HPDE6-E6E7 (cell line): ENCODE measurements at regions not wholly inside any gene's neighbourhood (a gene's known extent, or its start where the extent isn't known, plus 50 kb on each side); places are given as distances from the start of the nearest gene placed in this dataset.

Experiments
- DNase-seq: peaks from one replicate; pipeline ENCODE4 v3.0.0; 2011; ENCODE audit warnings: missing footprints; ENCODE audit errors: extremely low spot score

DNA sequence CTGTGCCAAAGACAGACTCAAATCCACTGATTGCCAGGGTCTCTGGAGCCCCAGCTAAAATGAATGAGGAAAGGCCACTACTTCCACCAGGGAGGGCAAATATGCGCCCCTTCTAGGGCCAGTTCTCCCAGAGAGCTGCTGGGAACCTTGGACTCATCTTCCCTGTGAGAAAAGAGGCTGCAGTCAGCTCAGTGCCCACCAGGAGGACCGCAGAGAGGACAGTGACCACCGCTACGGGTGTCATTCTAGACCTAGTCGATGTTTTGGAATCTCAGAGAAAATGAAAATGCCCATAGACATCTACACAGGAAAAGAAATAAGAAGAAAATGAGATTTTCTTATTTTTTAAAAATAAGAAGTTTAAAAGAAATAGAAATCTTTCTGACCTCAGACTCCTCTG is 235.1 kb downstream of the UQCRFS1 start:
- no peak for DNase-seq

DNA sequence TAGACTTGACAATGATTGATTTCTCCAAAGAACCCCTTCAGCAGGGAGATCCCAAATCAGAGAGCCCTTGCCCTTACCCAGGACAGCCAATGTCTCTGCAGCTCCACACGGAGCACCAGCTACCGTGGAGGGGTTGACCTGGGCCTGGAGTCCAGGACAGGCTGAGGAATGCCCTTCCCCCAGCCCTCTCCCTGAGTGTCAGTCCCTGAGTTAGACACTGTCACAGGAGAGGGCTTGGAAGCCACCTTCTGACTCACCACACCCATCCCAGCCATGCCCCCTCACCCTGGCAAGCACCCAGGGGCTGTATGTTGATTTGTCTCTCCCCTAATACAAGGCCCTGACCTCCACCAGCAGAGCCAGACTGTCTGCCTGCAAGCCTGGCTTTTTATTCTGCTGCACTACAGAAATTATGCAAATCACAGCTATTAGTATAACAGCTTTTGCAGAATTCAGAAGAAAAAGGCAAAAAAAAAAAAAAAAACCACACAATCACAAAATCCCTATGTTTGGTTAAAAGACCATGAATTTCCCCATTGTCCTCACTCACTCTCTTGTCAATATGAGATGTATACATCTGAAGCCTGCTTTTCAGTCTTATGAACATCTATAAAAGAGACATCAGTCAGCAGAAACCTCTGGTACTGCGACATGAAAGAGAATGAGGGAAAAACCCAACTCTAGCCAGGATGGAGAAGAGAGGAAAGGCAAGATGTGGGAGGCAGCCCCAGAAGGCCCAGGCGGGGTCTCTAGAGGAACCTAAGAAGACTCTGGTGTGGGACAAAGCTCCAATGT is 240.7 kb downstream of the UQCRFS1 start:
- no peak for DNase-seq

DNA sequence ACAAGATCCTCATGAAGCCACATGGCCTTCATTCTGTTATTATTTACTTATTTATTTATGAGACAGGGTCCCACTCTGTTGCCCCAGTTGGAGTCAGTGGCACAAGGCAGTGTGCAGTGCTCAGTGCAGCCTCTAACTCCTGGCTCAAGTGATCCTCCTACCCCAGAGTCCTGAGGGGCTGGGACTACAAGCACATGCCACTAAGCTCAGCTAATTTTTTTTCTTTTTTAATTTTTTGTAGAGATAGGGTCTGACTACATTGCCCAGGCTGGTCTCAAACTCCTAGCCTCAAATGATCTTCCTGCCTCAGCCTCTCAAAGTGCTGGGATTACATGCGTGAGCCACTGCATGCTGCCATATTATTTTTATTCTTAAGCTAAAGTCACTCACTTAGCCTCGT is 241.4 kb downstream of the UQCRFS1 start:
- no peak for DNase-seq

DNA sequence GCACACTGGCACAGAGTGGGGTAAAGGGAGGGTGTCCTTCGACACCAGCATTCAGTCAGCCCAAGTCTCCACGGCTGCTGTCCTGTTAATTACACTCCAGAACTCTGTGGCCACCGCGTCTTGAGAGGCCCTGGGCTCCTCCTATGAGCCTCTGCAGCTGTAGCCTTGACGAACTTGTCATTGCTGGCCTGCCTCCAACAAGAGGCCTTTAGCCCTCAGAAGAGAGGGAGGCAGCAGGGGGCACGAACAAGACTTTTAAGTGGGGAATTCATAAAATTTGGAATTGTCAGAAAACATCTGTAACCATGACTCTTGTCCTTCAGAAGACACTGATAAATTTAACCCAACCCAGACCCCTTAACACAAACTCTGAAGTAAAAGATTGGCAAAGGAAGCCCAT is 241.9 kb downstream of the UQCRFS1 start:
- DNase-seq, result no peak

DNA sequence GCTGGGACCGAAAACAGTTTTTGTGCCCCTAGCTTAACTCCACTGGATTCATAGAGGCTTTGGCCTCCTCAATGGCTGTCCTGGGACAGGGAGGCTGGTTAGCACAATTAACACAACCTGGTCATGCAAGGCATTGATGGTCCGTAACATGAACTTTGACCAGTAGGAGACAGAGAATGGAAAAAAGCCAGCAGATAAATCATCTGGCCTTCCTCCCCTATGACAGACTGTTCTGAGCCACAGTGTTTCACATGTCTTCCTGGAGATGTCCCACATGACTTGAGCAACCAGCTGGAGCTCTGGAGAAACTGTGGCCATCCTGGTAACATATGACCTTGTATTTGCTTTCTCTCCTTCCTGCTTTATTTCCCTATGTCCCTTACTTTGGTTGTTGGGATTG is 244.2 kb downstream of the UQCRFS1 start:
- DNase-seq, result no peak

DNA sequence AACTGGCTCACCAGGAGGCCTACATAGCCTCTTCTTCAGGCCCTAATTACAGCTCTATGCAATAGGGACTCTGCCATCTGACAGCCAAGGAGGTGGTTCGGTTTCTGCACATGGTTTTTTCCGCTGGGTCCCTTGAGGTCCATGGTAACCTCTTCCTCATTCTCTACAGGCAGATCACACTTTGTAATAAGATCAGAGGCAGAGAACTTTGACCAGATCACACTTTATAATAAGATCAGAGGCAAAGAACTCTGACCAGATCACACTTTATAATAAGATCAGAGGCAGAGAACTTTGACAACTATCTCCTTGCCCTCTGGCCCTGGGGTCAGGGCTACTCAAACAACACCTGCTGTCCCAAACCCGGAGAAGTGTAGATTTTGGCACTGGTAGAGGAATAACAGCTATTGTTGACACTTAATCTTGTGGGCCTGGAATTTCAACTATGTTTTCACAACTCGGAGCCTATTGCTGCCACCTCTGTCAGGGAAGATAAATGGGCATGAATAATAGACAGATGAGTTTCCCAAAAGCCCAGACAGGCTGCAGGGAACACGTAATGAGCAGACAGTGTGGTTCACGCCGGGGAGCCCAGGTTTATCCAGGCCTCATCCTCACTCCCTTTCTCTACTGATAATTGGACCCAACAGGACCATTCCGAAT is 246.1 kb downstream of the UQCRFS1 start:
- DNase-seq, result no peak

DNA sequence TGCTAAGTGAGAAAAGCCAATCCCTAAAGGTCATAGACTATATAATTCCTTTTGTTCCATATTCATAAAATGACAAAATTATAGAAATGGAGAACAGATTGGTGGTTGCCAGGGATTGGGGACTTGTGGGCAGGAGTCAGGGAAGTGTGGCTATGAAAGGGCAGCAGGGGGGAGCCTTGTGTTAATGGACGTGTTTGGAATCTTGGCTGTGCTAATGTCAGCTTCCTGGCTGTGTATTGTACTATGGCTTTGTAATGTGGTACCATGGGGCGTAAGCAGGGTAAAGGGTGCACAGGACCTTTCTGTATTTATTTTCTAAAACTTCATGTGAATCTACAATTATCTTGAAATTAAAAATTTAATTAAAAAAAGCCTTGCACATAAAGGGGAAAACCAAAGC is 248.5 kb downstream of the UQCRFS1 start:
- DNase-seq, result no peak

DNA sequence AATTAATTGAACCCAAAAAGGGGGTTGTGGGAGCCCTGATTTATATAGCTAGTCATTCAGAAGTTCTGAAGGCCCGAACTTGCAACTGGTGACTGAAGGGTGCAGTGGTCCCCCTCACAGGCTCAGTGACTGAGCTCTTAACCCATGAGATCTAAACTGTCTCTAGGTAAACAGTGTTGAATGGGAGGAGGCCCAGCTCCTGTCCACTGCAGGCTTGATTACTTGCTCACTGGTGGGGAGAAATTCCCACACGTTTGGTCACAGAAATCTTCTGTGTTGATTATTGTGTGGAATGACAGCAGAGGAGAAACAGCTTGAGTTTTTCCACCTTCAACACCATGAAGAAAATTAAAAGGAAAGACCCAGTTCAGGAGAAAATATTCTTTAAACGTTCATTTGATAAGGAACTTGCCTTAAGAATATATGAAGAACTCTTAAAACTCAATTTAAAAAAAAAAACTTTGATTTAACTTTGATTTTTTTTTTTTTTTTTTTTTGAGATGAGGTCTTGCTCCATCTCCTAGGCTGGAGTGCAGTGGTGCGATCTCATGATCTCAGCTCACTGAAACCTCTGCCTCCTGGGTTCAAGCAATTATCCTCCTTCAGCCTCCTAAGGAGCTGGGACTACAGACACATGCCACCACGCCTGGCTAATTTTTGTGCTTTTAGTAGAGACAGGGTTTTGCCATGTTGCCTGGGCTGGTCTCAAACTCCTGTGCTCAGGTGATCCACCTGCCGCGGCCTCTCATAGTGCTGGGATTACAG is 249.3 kb downstream of the UQCRFS1 start:
- no peak for DNase-seq

DNA sequence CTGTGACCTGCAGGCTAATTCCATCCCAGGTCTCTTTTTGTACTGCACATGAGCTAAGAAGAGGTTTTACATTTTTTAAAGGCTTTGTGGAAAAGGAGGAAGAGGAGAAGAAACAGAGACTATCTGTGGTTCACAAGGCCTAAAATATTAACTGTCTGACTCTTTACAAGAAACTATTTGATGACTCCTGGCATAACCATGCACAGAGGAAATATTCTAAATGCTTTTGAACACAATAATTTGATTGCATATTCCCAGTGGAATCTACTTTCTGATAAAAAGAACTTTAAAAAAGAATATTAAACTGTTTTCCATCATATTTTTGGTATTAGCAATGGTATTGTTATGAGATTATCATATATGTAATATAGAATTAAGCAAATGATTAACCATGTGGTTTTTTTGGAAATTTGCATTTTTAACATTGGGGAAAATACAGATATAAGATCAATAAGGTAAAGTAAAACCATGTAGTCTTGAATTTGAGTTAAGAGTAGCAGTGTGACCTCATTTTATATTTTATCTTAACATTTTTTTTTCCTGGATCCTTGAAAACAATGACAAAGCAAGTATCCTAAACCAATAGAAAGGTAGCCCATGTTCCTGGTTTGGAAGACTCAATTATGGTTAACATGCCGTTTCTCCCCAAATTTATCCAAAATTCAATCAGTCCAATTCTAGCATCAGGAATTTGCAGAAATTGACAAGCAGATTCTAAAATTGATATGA is 251.0 kb downstream of the UQCRFS1 start:
- DNase-seq, result no peak

DNA sequence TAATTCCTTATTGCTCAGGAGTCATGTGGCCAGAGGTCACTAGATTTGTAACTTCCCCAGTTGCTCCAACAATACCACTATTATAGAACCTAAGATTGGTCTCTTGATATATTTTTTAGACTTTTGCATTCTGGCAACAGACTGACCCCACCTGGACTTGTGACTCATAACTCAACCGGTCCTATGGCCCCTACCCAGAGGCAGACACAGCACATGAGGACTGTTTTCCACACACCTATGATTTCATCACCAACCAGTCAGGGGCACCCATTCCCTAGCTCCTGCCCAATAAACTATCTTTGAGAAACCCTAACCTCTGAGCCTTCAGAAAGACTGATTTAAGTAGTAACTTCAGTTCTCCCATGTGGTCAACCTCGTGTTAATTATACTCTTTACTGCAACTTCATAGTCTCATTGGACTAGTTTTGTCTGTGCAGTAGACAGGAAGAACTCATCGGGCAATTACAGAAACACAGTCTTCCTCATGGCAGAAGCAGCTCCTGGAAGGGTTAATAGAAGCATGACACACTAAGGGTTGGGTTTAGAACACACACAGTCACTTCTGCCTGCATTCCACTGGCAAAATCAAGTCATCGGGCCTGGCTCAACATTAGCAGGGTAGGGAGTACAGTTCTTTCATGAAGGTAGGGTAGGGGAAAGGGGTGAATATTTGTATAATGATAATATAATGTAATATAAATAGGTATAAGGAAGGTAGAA is 251.8 kb downstream of the UQCRFS1 start:
- DNase-seq, result no peak

DNA sequence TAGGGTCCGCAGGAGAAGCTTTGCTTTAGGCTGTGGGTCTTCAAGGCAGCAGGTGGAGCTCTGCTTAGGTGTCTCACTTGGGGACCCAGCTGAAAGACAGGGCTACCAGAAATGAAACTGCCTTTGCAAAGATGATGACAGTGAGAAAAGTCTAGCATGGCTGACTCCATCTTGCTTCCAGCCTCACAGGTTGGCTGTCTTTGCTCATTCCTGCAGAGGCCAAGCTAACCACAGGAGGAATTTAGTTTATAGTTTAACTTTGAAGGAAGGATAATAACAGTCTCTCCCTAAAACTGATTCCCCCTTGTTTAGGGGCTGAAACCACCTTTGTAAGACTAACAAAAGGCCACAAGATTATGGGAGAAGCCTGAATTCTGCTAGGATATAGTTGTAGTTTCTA is 252.4 kb downstream of the UQCRFS1 start:
- no peak for DNase-seq

DNA sequence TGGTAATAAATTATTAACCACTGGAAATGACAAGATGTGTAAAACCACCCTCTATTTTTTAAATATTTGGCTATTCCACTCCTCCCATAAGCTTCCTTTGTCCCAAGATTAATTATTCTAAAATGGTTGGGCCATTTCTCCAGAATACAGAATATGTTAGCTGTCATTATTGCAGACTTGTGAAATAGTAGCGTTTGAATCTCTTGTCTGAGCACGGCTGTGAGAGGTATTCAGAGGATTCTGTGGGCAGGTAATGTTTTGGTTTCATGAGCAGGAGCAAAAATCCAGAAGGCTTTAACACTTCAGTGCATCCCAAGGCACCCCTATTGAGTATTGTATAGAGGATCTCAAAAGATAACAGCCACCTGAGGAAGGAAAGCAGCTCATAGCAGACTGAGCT is 256.0 kb downstream of the UQCRFS1 start:
- DNase-seq, result no peak

DNA sequence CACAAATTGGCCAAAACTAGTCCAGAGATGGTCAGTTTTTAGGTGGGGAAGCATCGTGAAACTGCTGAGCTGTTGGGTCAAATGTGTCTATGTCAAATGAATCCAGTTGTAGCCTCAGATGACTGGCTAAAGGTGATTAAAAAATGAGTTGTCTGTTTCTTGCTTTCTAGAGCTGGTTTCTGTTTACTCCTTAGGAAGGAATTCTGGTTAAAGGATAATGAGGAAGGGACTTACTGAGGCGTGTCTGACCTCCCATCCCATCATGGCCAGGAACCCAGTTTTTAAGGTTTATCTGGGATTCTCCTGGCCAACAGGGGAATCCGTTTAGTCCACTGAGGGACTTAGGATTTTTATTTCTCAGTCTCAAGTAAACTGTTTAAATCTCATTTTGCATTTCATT is 256.5 kb downstream of the UQCRFS1 start:
- DNase-seq, result no peak

DNA sequence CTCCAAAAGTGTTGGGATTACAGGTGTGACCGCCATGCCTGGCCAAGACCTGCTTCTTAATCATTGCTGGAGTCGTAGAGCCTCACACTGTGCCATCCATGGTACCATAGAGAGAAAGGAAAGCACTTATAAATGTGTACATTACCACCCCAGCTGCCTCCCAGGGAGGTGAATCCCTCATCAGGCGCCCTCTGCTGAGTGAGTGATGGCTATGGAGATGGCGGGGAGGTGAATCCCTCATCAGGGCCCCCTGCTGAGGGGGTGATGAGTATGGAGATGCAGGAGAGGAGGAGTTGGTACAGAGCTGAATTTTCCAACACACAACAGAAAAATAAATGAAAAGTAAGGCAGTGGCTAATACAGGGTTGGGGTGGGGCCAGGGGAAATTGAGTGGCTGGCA is 263.4 kb downstream of the UQCRFS1 start:
- no peak for DNase-seq

DNA sequence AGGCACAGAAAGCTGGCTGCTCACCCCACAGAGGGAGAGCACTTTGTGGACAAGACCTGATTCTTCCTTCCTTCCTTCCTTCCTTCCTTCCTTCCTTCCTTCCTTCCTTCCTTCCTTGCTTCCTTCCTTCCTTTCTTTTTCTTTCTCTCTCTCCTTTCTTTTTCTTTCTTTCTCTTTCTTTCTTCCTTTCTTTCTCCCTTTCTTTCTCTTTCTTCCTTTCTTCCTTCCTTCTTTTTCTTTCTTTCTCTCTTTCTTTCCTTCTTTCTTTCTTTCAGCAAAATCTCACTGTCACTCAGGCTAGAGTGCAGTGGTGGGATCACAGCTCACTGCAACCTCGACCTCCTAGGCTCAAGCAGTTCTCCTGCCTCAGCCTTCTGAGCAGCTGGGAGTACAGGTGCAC is 263.9 kb downstream of the UQCRFS1 start:
- DNase-seq, result no peak

DNA sequence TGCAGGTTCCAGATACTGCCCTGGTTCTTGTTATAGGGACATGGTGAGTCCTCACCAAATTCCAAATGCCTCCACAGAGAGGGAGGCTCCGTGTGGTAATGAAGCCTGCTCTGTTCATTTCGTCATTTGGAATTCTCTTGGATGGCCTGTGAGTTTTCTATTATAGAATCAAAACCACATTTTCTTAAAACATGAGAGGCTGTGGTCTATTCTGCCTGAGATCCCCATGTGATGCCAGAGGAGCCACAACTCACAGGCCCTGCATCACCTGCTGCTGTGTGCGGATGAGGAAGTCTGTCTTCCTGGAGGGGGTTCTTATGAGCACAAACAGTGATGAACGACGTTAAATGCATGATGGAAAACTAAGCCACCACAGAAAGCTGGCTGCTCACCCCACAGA is 264.4 kb downstream of the UQCRFS1 start:
- no peak for DNase-seq

DNA sequence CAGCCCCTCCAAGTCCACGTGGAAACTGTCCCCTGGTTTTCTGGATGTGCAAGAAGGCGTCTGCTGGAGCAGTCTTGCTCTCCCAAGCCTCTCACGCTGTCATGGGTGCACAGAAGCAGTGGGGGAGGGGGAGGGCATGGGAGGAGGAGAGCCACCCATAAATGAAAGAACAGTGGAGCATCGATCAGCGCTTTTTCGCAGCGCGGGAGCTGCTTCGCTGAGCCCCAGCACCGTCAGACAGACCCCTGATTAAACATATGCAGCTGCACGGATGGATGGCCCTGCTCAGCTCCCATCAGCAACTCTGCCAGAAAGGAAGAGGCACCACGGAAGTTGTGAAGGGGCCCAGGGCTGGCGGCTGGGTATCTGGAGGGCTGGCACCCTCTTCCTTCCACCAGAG is 264.9 kb downstream of the UQCRFS1 start:
- no peak for DNase-seq

DNA sequence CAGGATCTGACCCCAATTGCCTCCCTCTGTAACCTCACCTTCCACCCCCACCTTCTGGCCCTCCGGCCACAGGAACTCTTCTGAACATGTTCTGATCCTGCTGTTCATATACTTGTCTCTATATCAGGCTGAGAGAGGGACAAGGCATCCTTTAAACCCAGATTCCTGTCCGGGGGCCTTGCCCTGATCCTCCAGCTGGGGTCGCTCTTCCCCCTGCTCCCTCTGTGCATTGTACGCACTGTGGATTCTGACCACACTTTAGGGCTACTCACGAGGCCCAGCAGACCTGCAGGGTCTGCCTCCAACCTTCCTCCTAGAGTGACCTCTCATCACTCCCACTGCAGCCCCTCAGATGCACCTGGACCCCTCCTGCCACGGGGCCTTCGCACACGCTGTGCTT is 269.3 kb downstream of the UQCRFS1 start:
- no peak for DNase-seq

DNA sequence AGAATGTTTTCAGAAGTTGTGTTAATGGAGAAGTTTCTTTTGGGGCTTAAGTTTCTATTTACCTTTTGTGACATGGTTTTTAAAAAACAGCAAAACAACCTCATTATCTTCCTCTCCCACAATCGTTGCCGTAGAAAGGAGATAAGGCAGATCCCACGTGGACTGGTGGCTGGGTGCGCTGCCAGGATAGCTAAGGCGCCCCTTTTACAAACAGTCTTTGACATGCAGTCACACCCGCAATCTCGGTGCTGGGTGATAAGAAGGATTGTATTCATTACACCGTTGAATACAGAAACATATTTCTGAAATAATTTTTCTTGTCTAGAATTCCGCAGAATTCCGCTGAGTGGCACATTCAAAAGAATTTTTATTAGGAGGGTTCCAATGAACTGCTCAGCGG is 271.1 kb downstream of the UQCRFS1 start:
- DNase-seq, result no peak

DNA sequence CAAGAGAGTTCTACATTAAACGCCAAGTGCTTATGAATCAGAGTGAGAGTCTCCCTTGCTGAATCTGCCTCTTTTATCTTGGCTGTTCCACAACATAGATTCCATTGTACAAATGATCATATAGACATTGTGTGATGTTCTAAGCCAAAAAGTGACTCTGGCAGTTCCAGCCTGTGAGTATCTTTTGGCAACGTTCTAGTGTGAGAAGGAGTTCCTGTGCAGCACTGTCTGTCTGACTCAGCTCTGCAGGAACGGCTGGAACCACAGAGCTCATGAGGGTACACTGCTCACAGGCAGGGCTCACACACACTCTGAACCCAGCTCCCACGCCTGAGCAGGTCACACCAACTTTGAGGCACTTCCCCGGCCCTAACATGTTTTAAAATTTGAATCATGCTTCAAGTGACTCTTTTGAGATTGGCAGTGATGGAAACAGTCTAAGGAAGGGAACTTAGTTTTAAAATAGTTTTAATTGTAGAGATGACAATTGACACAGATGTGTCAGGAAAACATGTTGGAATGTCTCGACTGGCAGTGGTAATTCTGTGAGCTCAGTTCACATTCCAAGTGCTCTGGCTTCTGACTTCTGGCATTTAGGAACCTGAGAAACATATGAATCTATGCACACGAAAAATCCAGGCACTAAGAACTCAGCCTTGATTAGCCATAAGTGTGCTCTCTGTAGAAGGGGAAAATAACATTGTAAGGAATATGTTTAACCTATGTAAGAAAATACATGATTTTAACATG is 272.0 kb downstream of the UQCRFS1 start:
- no peak for DNase-seq

DNA sequence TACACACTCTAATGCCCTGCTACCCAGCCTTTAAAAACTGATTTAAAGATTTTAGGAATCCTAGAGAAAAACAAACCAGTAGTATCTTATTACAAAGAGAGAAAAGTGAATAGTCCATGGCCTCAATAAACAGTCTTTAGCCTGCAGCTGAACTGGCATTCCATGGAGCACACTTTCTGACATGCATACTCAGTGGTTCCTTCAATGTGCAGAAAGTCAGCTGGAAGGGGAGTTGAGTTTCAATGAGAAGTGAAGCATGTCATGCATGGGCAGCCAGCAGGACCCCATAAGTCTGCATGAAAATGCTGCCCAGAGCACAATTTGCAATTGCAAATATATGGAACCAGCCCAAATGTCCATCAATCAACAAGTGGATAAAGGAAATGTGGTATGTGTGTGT is 273.7 kb downstream of the UQCRFS1 start:
- DNase-seq, result no peak
